Neuronal stem cell (in vitro differentiated cells): ENCODE measurements at regions not wholly inside any gene's neighbourhood (a gene's known extent, or its start where the extent isn't known, plus 50 kb on each side); places are given as distances from the start of the nearest gene placed in this dataset.
"Not testable (repeated sequence)": the region's sequence is repeated elsewhere in the genome, so short reads cannot be mapped to it uniquely, and the experiment has no call there.

Experiments used
- DNase-seq: peaks from one replicate; pipeline ENCODE4 v3.0.0-alpha.2; 2013; ENCODE audit warnings: low spot score
- H2AFZ ChIP-seq: one replicate; pipeline ENCODE4 v1.6.1; 2013; ENCODE audit warnings: mild to moderate bottlenecking, low read length, inconsistent platforms
- H2AK5ac ChIP-seq: 2 replicates; pipeline ENCODE4 v1.6.1; 2013; ENCODE audit warnings: low read depth, mild to moderate bottlenecking, inconsistent platforms, low read length, moderate library complexity, mixed read lengths
- H2BK120ac ChIP-seq: 2 replicates; pipeline ENCODE4 v1.6.1; 2013; ENCODE audit warnings: low read depth, mild to moderate bottlenecking, inconsistent platforms, low read length, moderate library complexity, mixed read lengths
- H2BK12ac ChIP-seq: one replicate; pipeline ENCODE4 v1.6.1; 2013; ENCODE audit warnings: low read length, inconsistent platforms
- H2BK15ac ChIP-seq: 2 replicates; pipeline ENCODE4 v1.6.1; 2013; ENCODE audit warnings: mild to moderate bottlenecking, low read length, inconsistent platforms, mixed read lengths
- H2BK5ac ChIP-seq: one replicate; pipeline ENCODE4 v1.6.1; 2013; ENCODE audit warnings: inconsistent platforms, mild to moderate bottlenecking, low read length, moderate library complexity
- H3K14ac ChIP-seq: one replicate; pipeline ENCODE4 v1.6.1; 2013; ENCODE audit warnings: low read length, inconsistent platforms
- H3K18ac ChIP-seq: 2 replicates; pipeline ENCODE4 v1.6.1; 2013; ENCODE audit warnings: low read length, inconsistent platforms
- H3K23ac ChIP-seq: 2 replicates; pipeline ENCODE4 v1.6.1; 2013; ENCODE audit warnings: low read depth, mild to moderate bottlenecking, mixed read lengths, low read length, inconsistent platforms; ENCODE audit not compliant: poor library complexity
- H3K27ac ChIP-seq: replicated peaks from 3 replicates; pipeline ENCODE4 v1.5.1; 2013; ENCODE audit warnings: low read length, inconsistent platforms
- H3K27me3 ChIP-seq, 3 experiments: 2 replicates each; pipeline ENCODE4 v1.6.1; 2013; ENCODE audit warnings: low read length in 3 of 3, mild to moderate bottlenecking in 2 of 3, inconsistent platforms in 1 of 3, low read depth in 1 of 3, mixed read lengths in 1 of 3, moderate library complexity in 1 of 3; ENCODE audit not compliant: control insufficient read depth in 3 of 3, insufficient read depth in 3 of 3
- H3K36me3 ChIP-seq, 2 donors: replicated peaks in 1 of 2; 2 replicates each; pipeline ENCODE4 v1.6.1; 2013; ENCODE audit warnings: low read length in 2 of 2; ENCODE audit not compliant: control insufficient read depth in 2 of 2, insufficient read depth in 2 of 2
- H3K4ac ChIP-seq: 2 replicates; pipeline ENCODE4 v1.6.1; 2013; ENCODE audit warnings: inconsistent platforms, mild to moderate bottlenecking, low read length, moderate library complexity
- H3K4me1 ChIP-seq, 2 donors: 1 replicate in 1 of 2; 2 replicates in 1 of 2; pipeline ENCODE4 v1.6.1; 2013; ENCODE audit warnings: low read length in 2 of 2, low read depth in 1 of 2; ENCODE audit not compliant: control insufficient read depth in 2 of 2, insufficient read depth in 1 of 2
- H3K4me2 ChIP-seq: one replicate; pipeline ENCODE4 v1.6.1; 2013; ENCODE audit warnings: mild to moderate bottlenecking, low read length, inconsistent platforms; ENCODE audit not compliant: insufficient read depth, poor library complexity, severe bottlenecking
- H3K4me3 ChIP-seq, 2 donors: 2 replicates each; pipeline ENCODE4 v1.5.1; 2013; ENCODE audit warnings: low read length in 2 of 2, mild to moderate bottlenecking in 2 of 2, inconsistent platforms in 1 of 2, moderate library complexity in 1 of 2
- H3K79me1 ChIP-seq: one replicate; pipeline ENCODE4 v1.6.1; 2013; ENCODE audit warnings: low read depth, mild to moderate bottlenecking, inconsistent platforms, low read length, moderate library complexity
- H3K9ac ChIP-seq: one replicate; pipeline ENCODE4 v1.6.1; 2013; ENCODE audit warnings: mild to moderate bottlenecking, low read depth, low read length, inconsistent platforms; ENCODE audit not compliant: poor library complexity
- H3K9me3 ChIP-seq, 2 donors: replicated peaks in 1 of 2; 2 replicates each; pipeline versions ENCODE3 to v1.6.1; 2013; ENCODE audit warnings: low read length in 2 of 2, mild to moderate bottlenecking in 2 of 2, inconsistent platforms in 1 of 2, low read depth in 1 of 2, mixed read lengths in 1 of 2, moderate library complexity in 1 of 2; ENCODE audit not compliant: control insufficient read depth in 2 of 2, insufficient read depth in 1 of 2
- H4K8ac ChIP-seq: one replicate; pipeline ENCODE4 v1.6.1; 2013; ENCODE audit warnings: low read depth, mild to moderate bottlenecking, inconsistent platforms, low read length, moderate library complexity
- H4K91ac ChIP-seq: one replicate; pipeline ENCODE4 v1.6.1; 2013; ENCODE audit warnings: low read length, low read depth, mild to moderate bottlenecking, inconsistent platforms; ENCODE audit not compliant: poor library complexity
- WGBS, 2 donors: extraction: QIAGEN DNeasy Blood & Tissue Kit; methylation state at CpG; one replicate each; pipeline ENCODE4 v1.1.7; 2013; ENCODE audit warnings: missing lambda C conversion rate in 2 of 2, mixed read lengths in 1 of 2; ENCODE audit not compliant: insufficient read length in 2 of 2, insufficient replicate concordance in 1 of 2; ENCODE audit errors: extremely low coverage in 2 of 2; 5-methylcytosine and 5-hydroxymethylcytosine counted together

DNA sequence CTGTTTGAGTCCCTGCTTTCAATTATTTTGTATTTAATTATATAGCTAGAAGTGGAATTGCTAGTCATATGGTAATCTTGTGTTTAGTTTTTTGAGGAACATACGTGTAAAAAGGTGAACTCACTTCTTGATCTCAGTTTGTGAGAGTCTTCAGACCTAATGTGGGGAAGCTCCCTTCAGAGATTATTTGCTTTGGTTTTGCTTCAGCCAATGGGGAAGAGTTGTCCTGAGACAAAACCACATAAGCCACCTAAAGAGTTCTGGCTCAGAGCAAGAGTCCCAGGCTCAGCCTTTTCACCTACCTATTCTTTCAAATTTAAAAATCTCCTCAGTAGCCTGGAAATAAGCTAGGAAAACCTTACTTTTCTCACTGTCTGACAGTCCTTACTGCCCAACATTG is 138.4 kb downstream of the UCK2 start:
- H3K36me3 ChIP-seq = no peaks in the 10 kb centered on the region
- no peak overlapping the region for H2BK15ac ChIP-seq
- no peak overlapping the region for H3K27ac ChIP-seq
- no peak overlapping the region for H3K4ac ChIP-seq
- H4K91ac ChIP-seq = no peak overlapping the region
- no peaks in the 10 kb centered on the region for H3K9me3 ChIP-seq
- DNase-seq = no peak
- H2BK120ac ChIP-seq = no peak overlapping the region
- H2BK12ac ChIP-seq = no peak overlapping the region
- H4K8ac ChIP-seq = no peak overlapping the region
- no peak overlapping the region for H2AFZ ChIP-seq
- H3K9ac ChIP-seq = no peak overlapping the region
- H3K4me1 ChIP-seq = no peaks in the 10 kb centered on the region
- no peaks in the 10 kb centered on the region for H3K79me1 ChIP-seq
- H3K18ac ChIP-seq = no peak overlapping the region
- H3K4me2 ChIP-seq = no peak overlapping the region
- no peak overlapping the region for H3K14ac ChIP-seq
- H3K23ac ChIP-seq = no peak overlapping the region
- no CpG with 5 or more reads among the region's 1 CpG for WGBS, 2 donors
- H2BK5ac ChIP-seq = no peak overlapping the region
- no peaks in the 10 kb centered on the region for H3K27me3 ChIP-seq
- H2AK5ac ChIP-seq = no peak overlapping the region
- H3K4me3 ChIP-seq = no peak overlapping the region

DNA sequence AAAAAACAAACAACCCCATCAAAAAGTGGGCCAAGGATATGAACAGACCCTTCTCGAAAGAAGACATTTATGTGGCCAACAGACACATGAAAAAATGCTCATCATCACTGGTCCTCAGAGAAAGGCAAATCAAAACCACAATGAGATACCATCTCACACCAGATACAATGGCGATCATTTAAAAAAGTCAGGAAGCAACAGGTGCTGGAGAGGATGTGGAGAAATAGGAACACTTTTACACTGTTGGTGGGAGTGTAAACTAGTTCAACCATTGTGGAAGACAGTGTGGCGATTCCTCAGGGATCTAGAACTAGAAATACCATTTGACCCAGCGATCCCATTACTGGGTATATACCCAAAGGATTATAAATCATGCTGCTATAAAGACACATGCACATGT is 142.0 kb downstream of the UCK2 start:
- not testable (repeated sequence) for H3K4me1 ChIP-seq, H3K79me1 ChIP-seq, H3K4me2 ChIP-seq, H3K27ac ChIP-seq, H3K4me3 ChIP-seq, H3K14ac ChIP-seq, H4K91ac ChIP-seq, H2AK5ac ChIP-seq, H3K27me3 ChIP-seq, H3K18ac ChIP-seq, H2BK12ac ChIP-seq, H2BK5ac ChIP-seq, H3K9me3 ChIP-seq, H3K23ac ChIP-seq, DNase-seq, H3K9ac ChIP-seq, H3K36me3 ChIP-seq, H2BK120ac ChIP-seq, H3K4ac ChIP-seq, H2BK15ac ChIP-seq, H2AFZ ChIP-seq, H4K8ac ChIP-seq
- WGBS, 2 donors = no CpG with 5 or more reads among the region's 4 CpGs

DNA sequence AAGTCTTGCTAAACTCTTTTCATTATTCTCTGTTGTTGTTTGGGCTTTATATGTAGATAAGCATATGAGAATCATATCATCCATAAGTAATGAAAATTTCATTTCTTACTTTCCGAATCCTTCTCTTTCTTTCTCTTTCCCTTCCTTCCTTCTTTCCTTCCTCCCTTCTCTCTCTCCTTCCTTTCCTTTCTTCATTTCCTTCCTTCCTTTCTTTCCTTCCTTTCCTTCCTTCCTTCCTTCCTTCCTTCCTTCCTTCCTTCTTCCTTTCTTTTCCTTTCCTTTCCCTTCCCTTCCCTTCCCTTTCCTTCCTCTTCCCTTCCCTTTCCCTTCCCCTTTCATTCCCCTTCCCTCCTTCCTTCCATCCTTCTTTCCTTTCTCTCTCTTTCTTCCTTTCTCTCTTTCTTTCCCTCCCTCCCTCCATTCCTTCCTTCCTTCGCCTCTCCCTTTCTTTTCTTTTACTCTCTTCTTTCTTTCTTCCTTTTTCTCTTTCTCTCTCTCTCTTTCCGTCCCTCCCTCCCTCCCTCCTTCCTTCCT is 147.3 kb downstream of the UCK2 start:
- no peak overlapping the region for H2BK120ac ChIP-seq
- no peak overlapping the region for H2AFZ ChIP-seq
- H3K23ac ChIP-seq = no peak overlapping the region
- no peak overlapping the region for H3K4ac ChIP-seq
- no peak overlapping the region for H2BK15ac ChIP-seq
- H3K4me1 ChIP-seq = no peaks in the 10 kb centered on the region
- H3K27ac ChIP-seq = no peak overlapping the region
- no peak for DNase-seq
- H3K27me3 ChIP-seq = no peaks in the 10 kb centered on the region
- H3K9ac ChIP-seq = no peak overlapping the region
- H3K79me1 ChIP-seq = no peaks in the 10 kb centered on the region
- H3K14ac ChIP-seq = no peak overlapping the region
- no peak overlapping the region for H3K4me3 ChIP-seq
- H4K91ac ChIP-seq = no peak overlapping the region
- no peak overlapping the region for H3K4me2 ChIP-seq
- H3K9me3 ChIP-seq = no peaks in the 10 kb centered on the region
- 92% methylated on average over 1 of the region's 3 CpGs; no CpG with 5 or more reads in 1 of the 2 donors for WGBS, 2 donors
- H4K8ac ChIP-seq = no peak overlapping the region
- no peak overlapping the region for H2AK5ac ChIP-seq
- H3K36me3 ChIP-seq = no peaks in the 10 kb centered on the region
- H3K18ac ChIP-seq = no peak overlapping the region
- H2BK5ac ChIP-seq = no peak overlapping the region
- H2BK12ac ChIP-seq = no peak overlapping the region

DNA sequence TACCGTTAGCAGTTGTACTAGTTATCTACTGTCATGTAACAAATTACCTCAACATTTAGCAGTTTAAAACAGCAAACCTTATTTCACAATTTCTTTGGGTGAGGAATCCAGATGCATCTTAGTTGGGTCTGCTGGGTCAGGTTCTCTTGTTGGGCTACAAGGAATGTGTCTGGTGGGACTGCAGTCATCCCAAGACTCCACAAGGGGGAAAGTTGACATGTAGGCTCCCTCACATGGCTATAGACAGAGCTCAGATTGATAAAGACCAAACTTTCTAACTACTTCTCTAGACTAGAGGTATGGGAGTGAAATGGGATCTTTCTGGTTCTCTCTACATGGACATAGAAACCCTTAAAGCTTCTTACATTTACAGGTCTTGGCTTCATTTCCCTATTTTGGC is 160.9 kb downstream of the UCK2 start:
- H3K27ac ChIP-seq = no peak overlapping the region
- WGBS, 2 donors = no CpG with 5 or more reads among the region's 1 CpG
- no peak overlapping the region for H4K8ac ChIP-seq
- H2BK5ac ChIP-seq = no peak overlapping the region
- H2AFZ ChIP-seq = no peak overlapping the region
- H2AK5ac ChIP-seq = no peak overlapping the region
- no peaks in the 10 kb centered on the region for H3K36me3 ChIP-seq
- no peak overlapping the region for H3K9ac ChIP-seq
- no peak overlapping the region for H3K23ac ChIP-seq
- H3K4me3 ChIP-seq = no peak overlapping the region
- no peak overlapping the region for H4K91ac ChIP-seq
- no peaks in the 10 kb centered on the region for H3K27me3 ChIP-seq
- no peak overlapping the region for H3K14ac ChIP-seq
- no peak overlapping the region for H3K18ac ChIP-seq
- H3K4ac ChIP-seq = no peak overlapping the region
- no peaks in the 10 kb centered on the region for H3K4me1 ChIP-seq
- H2BK15ac ChIP-seq = no peak overlapping the region
- H2BK12ac ChIP-seq = no peak overlapping the region
- H2BK120ac ChIP-seq = no peak overlapping the region
- H3K9me3 ChIP-seq = no peaks in the 10 kb centered on the region
- H3K79me1 ChIP-seq = no peaks in the 10 kb centered on the region
- DNase-seq = no peak
- H3K4me2 ChIP-seq = no peak overlapping the region
